B cell (primary cell): ENCODE measurements at regions not wholly inside any gene's neighbourhood (a gene's known extent, or its start where the extent isn't known, plus 50 kb on each side); places are given as distances from the start of the nearest gene placed in this dataset.

Experiments
- ATAC-seq: fragments of 200-7000 bp; cut with Tn5 transposase; one replicate; pipeline ENCODE4 v1.10.0; 2021; ENCODE audit warnings: low read depth, mild to moderate bottlenecking, moderate number of reproducible peaks, moderate library complexity
- CTCF ChIA-PET: fragments of 350-600 bp; sonication (Branson Sonifier 250); formaldehyde crosslinking; loops from one replicate; lab custom pipeline; 2021; ENCODE audit warnings: antibody characterized with exemption, inconsistent platforms; lab: Charles Lee
- POLR2A ChIA-PET: fragments of 350-600 bp; sonication (Branson Sonifier 250); formaldehyde crosslinking; loops from one replicate; lab custom pipeline; 2021; ENCODE audit warnings: antibody characterized with exemption; lab: Charles Lee
- DNase-seq: peaks from one replicate; pipeline ENCODE4 v3.0.0; 2013
- H2AFZ ChIP-seq: 2 replicates; pipeline ENCODE4 v1.6.1; 2012; ENCODE audit warnings: mild to moderate bottlenecking, low read depth, low read length; ENCODE audit not compliant: insufficient read depth, poor library complexity, severe bottlenecking
- H3K27ac ChIP-seq, 2 donors: 1 replicate in 1 of 2; 2 replicates in 1 of 2; pipeline ENCODE4 v1.5.1; 2012 to 2013; ENCODE audit warnings: low read length in 2 of 2, mild to moderate bottlenecking in 2 of 2, moderate library complexity in 1 of 2
- H3K27me3 ChIP-seq, 4 experiments: fragments of 200-600 bp in 1 of 4; sonication (generic) in 1 of 4; replicated peaks in 1 of 4; 1 replicate in 2 of 4; 2 replicates in 2 of 4; pipeline versions ENCODE4 v1.6.1 to v1.7.0; 2013 to 2016; ENCODE audit warnings: low read length in 3 of 4, mild to moderate bottlenecking in 2 of 4, mixed read lengths in 1 of 4, moderate library complexity in 1 of 4; ENCODE audit not compliant: insufficient read depth in 4 of 4, control insufficient read depth in 3 of 4; ENCODE audit errors: control extremely low read depth in 1 of 4
- H3K36me3 ChIP-seq, 2 experiments: replicated peaks in 1 of 2; 1 replicate in 1 of 2; 2 replicates in 1 of 2; pipeline versions ENCODE4 v1.6.1 to v1.7.1; 2013; ENCODE audit warnings: low read length in 1 of 2; ENCODE audit not compliant: insufficient read depth in 2 of 2, control insufficient read depth in 1 of 2; ENCODE audit errors: control extremely low read depth in 1 of 2, extremely low read depth in 1 of 2
- H3K4me1 ChIP-seq, 2 donors: fragments of 200-600 bp in 1 of 2; sonication (generic) in 1 of 2; 1 replicate in 1 of 2; 2 replicates in 1 of 2; pipeline versions ENCODE4 v1.5.1 to v1.6.1; 2013 to 2017; ENCODE audit warnings: low read length in 2 of 2; ENCODE audit not compliant: control insufficient read depth in 2 of 2, insufficient read depth in 2 of 2
- H3K4me2 ChIP-seq: replicated peaks from 2 replicates; pipeline ENCODE3; 2012; ENCODE audit warnings: mild to moderate bottlenecking, low read depth, low read length; ENCODE audit not compliant: poor library complexity, severe bottlenecking
- H3K4me3 ChIP-seq, 5 experiments: fragments of 200-600 bp in 1 of 5; sonication (generic) in 1 of 5; 1 replicate in 3 of 5; 2 replicates in 2 of 5; pipeline versions ENCODE4 v1.5.1 to v1.7.0; 2011 to 2016; ENCODE audit warnings: low read length in 4 of 5, mild to moderate bottlenecking in 4 of 5, low read depth in 2 of 5, control low read depth in 1 of 5, moderate library complexity in 1 of 5; ENCODE audit not compliant: insufficient read depth in 1 of 5; ENCODE audit errors: control extremely low read depth in 1 of 5, extremely low read depth in 1 of 5
- H3K79me2 ChIP-seq: fragments of 200-600 bp; sonication (generic); one replicate; pipeline ENCODE4 v1.6.0; 2016; ENCODE audit warnings: low read length; ENCODE audit not compliant: control insufficient read depth, insufficient read depth
- H3K9ac ChIP-seq: fragments of 200-600 bp; sonication (generic); 2 replicates; pipeline ENCODE4 v1.6.1; 2017; ENCODE audit warnings: mild to moderate bottlenecking, low read length, moderate library complexity
- H3K9me3 ChIP-seq, 3 donors: one replicate each; pipeline versions ENCODE4 v1.6.1 to v1.7.1; 2013; ENCODE audit warnings: low read length in 2 of 3; ENCODE audit not compliant: control insufficient read depth in 2 of 3, insufficient read depth in 1 of 3; ENCODE audit errors: control extremely low read depth in 1 of 3
- H4K20me1 ChIP-seq: 2 replicates; pipeline ENCODE4 v1.6.0; 2012; ENCODE audit warnings: mild to moderate bottlenecking, low read length; ENCODE audit not compliant: insufficient read depth, control insufficient read depth, poor library complexity, severe bottlenecking
- H3K27ac Mint-ChIP-seq: one replicate; pipeline ENCODE4 v1.8.0; 2021; ENCODE audit warnings: mixed read lengths
- H3K27me3 Mint-ChIP-seq: one replicate; pipeline ENCODE4 v1.8.0; 2021; ENCODE audit warnings: mixed read lengths
- H3K4me1 Mint-ChIP-seq: one replicate; pipeline ENCODE4 v1.8.0; 2021; ENCODE audit warnings: mixed read lengths
- H3K4me3 Mint-ChIP-seq: one replicate; pipeline ENCODE4 v1.8.0; 2021; ENCODE audit warnings: mixed read lengths
- H3K9me3 Mint-ChIP-seq: one replicate; pipeline ENCODE4 v1.8.0; 2022; ENCODE audit warnings: mixed read lengths; ENCODE audit not compliant: insufficient read depth
- CTCF ChIP-seq: fragments of 200-600 bp; IDR thresholded peaks from one replicate; pipeline ENCODE4 v1.8.0; 2022; ENCODE audit warnings: antibody characterized with exemption, mild to moderate bottlenecking
- EZH2 ChIP-seq: IDR thresholded peaks from 2 replicates; pipeline ENCODE4 v1.6.1; 2012; ENCODE audit warnings: borderline replicate concordance, low read depth, mild to moderate bottlenecking, moderate library complexity, low read length; ENCODE audit not compliant: insufficient read depth, poor library complexity, severe bottlenecking
- WGBS: methylation state at CpG from one replicate; pipeline ENCODE4 v1.1.5; 2013; ENCODE audit warnings: missing lambda C conversion rate; ENCODE audit not compliant: insufficient coverage; 5-methylcytosine and 5-hydroxymethylcytosine counted together
- intact Hi-C: fragments of 100-400 bp; cut with micrococcal nuclease; formaldehyde crosslinking; loops from one replicate; pipeline ENCODE4 v1.10.0; 2022

- no peak for ATAC-seq
- ChIA-PET POLR2A (no interaction called here), CTCF (no interaction called here)
- TF ChIP-seq EZH2 (no peak), CTCF (no peak)
- no peaks in the 10 kb centered on the region for H4K20me1 ChIP-seq
- no peaks in the 10 kb centered on the region for H3K36me3 ChIP-seq
- H3K4me2 ChIP-seq, result no peak overlapping the region
- H2AFZ ChIP-seq, result no peak overlapping the region
- H3K27me3 ChIP-seq, result no peaks in the 10 kb centered on the region
- DNase-seq, result no peak
- intact Hi-C loops, result no loop called here
- Mint-ChIP-seq H3K4me1 (no peaks in the 10 kb centered on the region), H3K9me3 (no peaks in the 10 kb centered on the region), H3K27me3 (no peaks in the 10 kb centered on the region), H3K27ac (no peak overlapping the region), H3K4me3 (no peak overlapping the region)
- WGBS, result 100% methylated on average over 1 of the region's 3 CpGs
- no peak overlapping the region for H3K27ac ChIP-seq
- H3K79me2 ChIP-seq, result no peaks in the 10 kb centered on the region
- no peak overlapping the region for H3K9ac ChIP-seq
- H3K9me3 ChIP-seq, result no peaks in the 10 kb centered on the region
- no peaks in the 10 kb centered on the region for H3K4me1 ChIP-seq
- H3K4me3 ChIP-seq, result no peak overlapping the region
These were observed 213.0 kb upstream of the FAT4 start for GRCh38 chr4:125101719-125102118.

GRCh38 chr4:125097729-125098128 lies 217.0 kb upstream of the FAT4 start:
- POLR2A ChIA-PET, result no interaction called here
- H3K27ac Mint-ChIP-seq, result no peak overlapping the region
- H3K27ac ChIP-seq, result no peak overlapping the region
- intact Hi-C loops, result no loop called here
- CTCF ChIA-PET, result no interaction called here
- H3K27me3 ChIP-seq, result no peaks in the 10 kb centered on the region
- no peaks in the 10 kb centered on the region for H4K20me1 ChIP-seq
- TF ChIP-seq EZH2, result no peak
- TF ChIP-seq CTCF, result no peak
- H3K4me1 Mint-ChIP-seq, result no peaks in the 10 kb centered on the region
- DNase-seq (no peak), ATAC-seq (no peak)
- WGBS, result no CpG with 5 or more reads among the region's 2 CpGs
- H3K4me1 ChIP-seq, result no peaks in the 10 kb centered on the region
- no peaks in the 10 kb centered on the region for H3K79me2 ChIP-seq
- no peak overlapping the region for H3K4me3 ChIP-seq
- no peak overlapping the region for H3K9ac ChIP-seq
- H3K4me2 ChIP-seq, result no peak overlapping the region
- no peaks in the 10 kb centered on the region for H3K9me3 ChIP-seq
- no peak overlapping the region for H3K4me3 Mint-ChIP-seq
- H3K9me3 Mint-ChIP-seq, result no peaks in the 10 kb centered on the region
- no peaks in the 10 kb centered on the region for H3K27me3 Mint-ChIP-seq
- no peak overlapping the region for H2AFZ ChIP-seq
- no peaks in the 10 kb centered on the region for H3K36me3 ChIP-seq
